WTC11 (cell line): ENCODE measurements at regions not wholly inside any gene's neighbourhood (a gene's known extent, or its start where the extent isn't known, plus 50 kb on each side); places are given as distances from the start of the nearest gene placed in this dataset.
"Not testable (repeated sequence)": the region's sequence is repeated elsewhere in the genome, so short reads cannot be mapped to it uniquely, and the experiment has no call there.

Experiments used
- ATF2 ChIP-seq: sonication (generic); formaldehyde crosslinking; IDR thresholded peaks from 2 replicates; pipeline ENCODE4 v1.8.1; 2022; ENCODE audit warnings: low read depth, missing genetic modification reagents, borderline replicate concordance
- ATF3 ChIP-seq: sonication (generic); formaldehyde crosslinking; conservative IDR thresholded peaks from 2 replicates; pipeline ENCODE4 v1.8.1; 2022; ENCODE audit warnings: mild to moderate bottlenecking, missing genetic modification reagents
- ESRRA ChIP-seq: sonication (generic); formaldehyde crosslinking; IDR thresholded peaks from 2 replicates; pipeline ENCODE4 v1.8.1; 2022; ENCODE audit warnings: mild to moderate bottlenecking, missing genetic modification reagents, borderline replicate concordance
- NFATC4 ChIP-seq: fragments of 250-450 bp; sonication (Bioruptor Pico); IDR thresholded peaks from 2 replicates; pipeline ENCODE4 v1.9.0; 2021; ENCODE audit warnings: mild to moderate bottlenecking
- NR1H2 ChIP-seq: sonication (generic); formaldehyde crosslinking; IDR thresholded peaks from 2 replicates; pipeline ENCODE4 v1.9.0; 2021; ENCODE audit warnings: mild to moderate bottlenecking, moderate library complexity, missing genetic modification reagents
- NR2C2 ChIP-seq: sonication (generic); formaldehyde crosslinking; IDR thresholded peaks from 2 replicates; pipeline ENCODE4 v1.8.0; 2022; ENCODE audit warnings: mild to moderate bottlenecking, missing genetic modification reagents
- TEAD1 ChIP-seq: sonication (generic); formaldehyde crosslinking; IDR thresholded peaks from 2 replicates; pipeline ENCODE4 v1.8.0; 2022; ENCODE audit warnings: mild to moderate bottlenecking, missing genetic modification reagents
- USF2 ChIP-seq: sonication (generic); formaldehyde crosslinking; IDR thresholded peaks from 2 replicates; pipeline ENCODE4 v1.8.1; 2023; ENCODE audit warnings: mild to moderate bottlenecking, missing genetic modification reagents, moderate library complexity
- TF ChIP-seq, protein P1 (sequence below): fragments of 200-600 bp; IDR thresholded peaks from 2 replicates; pipeline ENCODE4 v1.8.0; 2022; ENCODE audit warnings: antibody characterized with exemption
- TF ChIP-seq, protein P2 (sequence below): sonication (generic); formaldehyde crosslinking; IDR thresholded peaks from 2 replicates; pipeline ENCODE4 v1.8.0; 2023; ENCODE audit warnings: missing genetic modification reagents
- TF ChIP-seq, protein P3 (sequence below): fragments of 250-450 bp; sonication (Bioruptor Pico); conservative IDR thresholded peaks from 2 replicates; pipeline ENCODE4 v1.9.0; 2021; ENCODE audit warnings: mild to moderate bottlenecking

DNA sequence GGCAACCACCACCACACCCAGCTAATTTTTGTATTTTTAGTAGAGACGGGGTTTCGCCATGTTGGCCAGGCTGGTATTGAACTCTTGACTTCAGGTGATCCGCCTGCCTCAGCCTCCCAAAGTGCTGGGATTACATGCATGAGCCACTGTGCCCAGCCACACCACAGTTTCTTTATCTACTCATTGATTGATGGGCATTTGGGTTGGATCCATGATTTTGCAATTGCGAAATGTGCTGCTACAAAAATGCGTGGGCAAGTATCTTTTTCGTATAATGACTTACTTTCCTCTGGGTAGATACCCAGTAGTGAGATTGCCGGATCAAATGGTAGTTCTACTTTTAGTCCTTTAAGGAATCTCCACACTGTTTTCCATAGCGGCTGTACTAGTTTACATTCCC is 204.7 kb downstream of the ALDH8A1 start:
- not testable (repeated sequence) for TF ChIP-seq ESRRA (CRISPR knock-in tag); ATF3; USF2 (CRISPR knock-in tag); NR2C2 (CRISPR knock-in tag); NFATC4 (CRISPR knock-in tag); ATF2 (CRISPR knock-in tag); NR1H2 (CRISPR knock-in tag); TEAD1
- TF ChIP-seq, protein P1, sequence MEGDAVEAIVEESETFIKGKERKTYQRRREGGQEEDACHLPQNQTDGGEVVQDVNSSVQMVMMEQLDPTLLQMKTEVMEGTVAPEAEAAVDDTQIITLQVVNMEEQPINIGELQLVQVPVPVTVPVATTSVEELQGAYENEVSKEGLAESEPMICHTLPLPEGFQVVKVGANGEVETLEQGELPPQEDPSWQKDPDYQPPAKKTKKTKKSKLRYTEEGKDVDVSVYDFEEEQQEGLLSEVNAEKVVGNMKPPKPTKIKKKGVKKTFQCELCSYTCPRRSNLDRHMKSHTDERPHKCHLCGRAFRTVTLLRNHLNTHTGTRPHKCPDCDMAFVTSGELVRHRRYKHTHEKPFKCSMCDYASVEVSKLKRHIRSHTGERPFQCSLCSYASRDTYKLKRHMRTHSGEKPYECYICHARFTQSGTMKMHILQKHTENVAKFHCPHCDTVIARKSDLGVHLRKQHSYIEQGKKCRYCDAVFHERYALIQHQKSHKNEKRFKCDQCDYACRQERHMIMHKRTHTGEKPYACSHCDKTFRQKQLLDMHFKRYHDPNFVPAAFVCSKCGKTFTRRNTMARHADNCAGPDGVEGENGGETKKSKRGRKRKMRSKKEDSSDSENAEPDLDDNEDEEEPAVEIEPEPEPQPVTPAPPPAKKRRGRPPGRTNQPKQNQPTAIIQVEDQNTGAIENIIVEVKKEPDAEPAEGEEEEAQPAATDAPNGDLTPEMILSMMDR, result not testable (repeated sequence)
- TF ChIP-seq, protein P2, sequence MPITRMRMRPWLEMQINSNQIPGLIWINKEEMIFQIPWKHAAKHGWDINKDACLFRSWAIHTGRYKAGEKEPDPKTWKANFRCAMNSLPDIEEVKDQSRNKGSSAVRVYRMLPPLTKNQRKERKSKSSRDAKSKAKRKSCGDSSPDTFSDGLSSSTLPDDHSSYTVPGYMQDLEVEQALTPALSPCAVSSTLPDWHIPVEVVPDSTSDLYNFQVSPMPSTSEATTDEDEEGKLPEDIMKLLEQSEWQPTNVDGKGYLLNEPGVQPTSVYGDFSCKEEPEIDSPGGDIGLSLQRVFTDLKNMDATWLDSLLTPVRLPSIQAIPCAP (CRISPR knock-in tag), result not testable (repeated sequence)
- TF ChIP-seq, protein P3, sequence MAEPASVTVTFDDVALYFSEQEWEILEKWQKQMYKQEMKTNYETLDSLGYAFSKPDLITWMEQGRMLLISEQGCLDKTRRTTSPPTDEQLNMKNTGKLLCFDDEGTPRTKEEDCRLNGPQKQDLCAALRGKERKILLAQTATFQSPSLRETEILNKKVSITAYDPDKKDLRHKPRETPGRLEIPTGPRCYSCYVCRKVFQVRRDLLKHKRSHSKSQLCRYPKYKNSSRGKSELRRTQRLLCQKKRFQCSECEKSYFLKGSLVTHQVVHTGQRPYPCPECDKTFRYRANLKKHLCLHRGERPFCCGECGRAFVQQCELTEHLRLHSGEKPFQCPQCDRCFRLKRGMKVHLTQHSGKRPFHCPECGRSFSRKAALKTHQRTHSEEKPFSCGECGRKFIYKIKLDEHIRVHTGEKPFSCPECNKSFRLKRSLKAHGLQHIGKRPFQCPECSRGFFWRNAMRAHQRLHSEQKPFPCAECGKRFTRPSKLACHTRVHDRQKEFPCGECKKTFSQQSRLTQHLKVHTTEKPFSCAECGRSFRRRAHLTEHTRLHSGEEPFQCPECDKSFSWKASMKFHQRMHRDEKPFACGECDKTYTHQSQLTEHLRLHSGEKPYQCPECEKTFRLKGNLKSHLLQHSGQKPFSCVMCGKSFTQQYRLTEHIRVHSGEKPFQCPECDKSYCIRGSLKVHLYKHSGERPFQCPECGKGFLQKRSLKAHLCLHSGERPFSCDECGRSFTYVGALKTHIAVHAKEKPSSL (CRISPR knock-in tag), result not testable (repeated sequence)
